ENCODE measurements at regions not wholly inside any gene's neighbourhood (a gene's known extent, or its start where the extent isn't known, plus 50 kb on each side); places are given as distances from the start of the nearest gene placed in this dataset.

GRCh38 chrX:74132280-74132679, 171.7 kb upstream of the ZCCHC13 start:
- H3K36me3 ChIP-seq (ENCODE audit: control insufficient read depth in 1 of 2, insufficient read depth in 2 of 2, low read length in 2 of 2) = no peaks in the 10 kb centered on the region
- no peak for TF ChIP-seq RAD21 (IDR thresholded peaks at IDR 0.05; ENCODE audit: low read depth)
- no peak for TF ChIP-seq YY1 (IDR thresholded peaks at IDR 0.05; ENCODE audit: extremely low read depth, insufficient replicate concordance, low read depth, low read length)
- no peak for TF ChIP-seq MAX (IDR thresholded peaks at IDR 0.05)
- no peak for TF ChIP-seq REST (IDR thresholded peaks at IDR 0.05; ENCODE audit: low read depth)
- H3K4me3 ChIP-seq (replicated peaks in 1 of 2; ENCODE audit: low read depth in 1 of 2, low read length in 2 of 2) = no peak overlapping the region
- no peak overlapping the region for H3K9ac ChIP-seq (ENCODE audit: low read length)
- no peak overlapping the region for H2AFZ ChIP-seq (ENCODE audit: low read depth, low read length, poor library complexity, severe bottlenecking)
- no peaks in the 10 kb centered on the region for H3K4me1 ChIP-seq (ENCODE audit: control insufficient read depth in 1 of 2, insufficient read depth in 2 of 2, low read length in 2 of 2)
- intact Hi-C loops (cut with micrococcal nuclease) = loop anchor here (5.0 to 10.0 kb wide), 3 partner anchors 115 to 1047 kb away; no protein-coding TSS in a partner anchor
- no TSS peak for BruUV-seq (replicated peaks)
- CTCF ChIA-PET = interaction anchor here (0.7 kb wide), 1 partner anchor 7 kb away, joined by 3 read pairs; no protein-coding TSS in a partner anchor
- RAD21 ChIA-PET (ENCODE audit: low non-redundant PET in 1 of 2, low total read pairs in 2 of 2, uncharacterized antibody in 2 of 2, unreplicated experiment in 2 of 2) = no interaction called here
- DNase-seq (ENCODE audit: low read depth, low spot score) (no peak), ATAC-seq (no peak)
- no peaks in the 10 kb centered on the region for H3K9me3 ChIP-seq (ENCODE audit: control insufficient read depth in 1 of 2, insufficient read depth in 1 of 2, low read depth in 1 of 2, low read length in 2 of 2)
- H3K79me2 ChIP-seq (ENCODE audit: insufficient read depth, low read length) = no peaks in the 10 kb centered on the region
- no peaks in the 10 kb centered on the region for H3K27me3 ChIP-seq (ENCODE audit: insufficient read depth, low read length)
- no peak overlapping the region for H3K4me2 ChIP-seq (ENCODE audit: low read length)
- H4K20me1 ChIP-seq (ENCODE audit: insufficient read depth) = no peaks in the 10 kb centered on the region
- no peak overlapping the region for H3K27ac ChIP-seq (ENCODE audit: low read depth, low read length)
- POLR2A ChIA-PET = no interaction called here
- H3K9me2 ChIP-seq (ENCODE audit: insufficient read depth) = no peaks in the 10 kb centered on the region
